ENCODE measurements at regions not wholly inside any gene's neighbourhood (a gene's known extent, or its start where the extent isn't known, plus 50 kb on each side); places are given as distances from the start of the nearest gene placed in this dataset.
"Not testable (repeated sequence)": the region's sequence is repeated elsewhere in the genome, so short reads cannot be mapped to it uniquely, and the experiment has no call there.

DNA sequence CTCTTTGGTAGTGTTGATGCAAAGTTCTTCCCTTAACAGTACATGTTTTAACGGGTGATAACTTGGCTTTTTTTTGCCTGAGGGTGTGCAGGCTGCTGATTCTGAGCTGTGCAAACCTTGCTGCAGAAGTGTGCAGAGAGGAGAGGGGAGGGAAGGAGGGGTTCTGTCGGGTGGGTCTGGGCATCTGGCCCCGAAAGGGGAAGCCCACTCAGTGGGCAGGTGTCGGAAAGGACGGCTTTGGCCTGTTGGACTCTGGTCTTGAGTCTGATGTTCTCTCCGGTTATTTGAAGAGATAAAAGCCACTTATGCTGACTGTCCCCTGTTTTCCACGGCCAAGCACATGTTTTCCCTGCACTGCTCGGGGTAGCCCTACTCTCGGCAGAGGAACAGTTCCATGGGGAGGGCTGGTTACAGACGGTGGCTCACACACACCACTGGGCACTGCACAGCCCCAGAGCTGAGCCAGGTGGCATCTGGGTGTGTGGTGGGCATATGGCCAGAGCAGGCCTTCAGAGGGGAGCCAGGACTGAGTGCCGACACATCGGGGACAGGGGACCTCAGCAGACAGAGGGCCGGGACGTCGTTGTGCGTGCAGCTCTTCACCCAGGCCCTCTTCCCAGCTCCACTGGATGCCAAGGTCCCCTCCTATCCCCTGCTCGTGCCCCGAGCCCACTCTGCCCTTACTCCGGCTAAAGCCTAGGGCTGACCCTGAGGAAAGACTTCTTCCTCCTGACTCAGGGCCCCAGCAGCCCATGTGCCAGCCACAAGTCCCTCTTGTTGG, 93.2 kb downstream of the TEX29 start:
- no peak for DNase-seq

- no peak for DNase-seq
Observed at GRCh38 chr13:111414341-111414740, 93.9 kb downstream of the TEX29 start.

DNA sequence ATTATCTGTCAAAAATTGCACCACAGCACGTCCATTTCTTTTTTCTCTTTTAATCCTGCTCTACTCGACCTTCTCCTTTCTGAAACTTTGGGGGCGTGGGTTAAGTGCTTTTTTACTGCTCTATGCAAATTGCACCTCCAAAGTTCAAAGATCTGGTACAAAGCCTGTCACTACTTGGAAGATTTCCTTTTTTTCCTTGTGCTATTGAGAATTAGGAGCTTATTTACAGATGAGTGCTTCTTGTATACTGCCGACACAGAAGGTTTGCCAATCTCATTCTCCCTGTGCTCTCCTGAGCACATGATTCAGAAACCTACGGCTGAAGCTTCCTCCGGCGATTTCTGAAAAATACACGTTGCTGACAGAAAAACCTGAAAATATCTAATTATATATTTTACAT, 94.8 kb downstream of the TEX29 start:
- DNase-seq: no peak

GRCh38 chr13:111415765-111416164, 95.3 kb downstream of the TEX29 start:
- DNase-seq: no peak

- no peak for DNase-seq
Observed at GRCh38 chr13:111418101-111418500, 97.7 kb downstream of the TEX29 start.

GRCh38 chr13:111420113-111420876, 99.9 kb downstream of the TEX29 start:
- DNase-seq: no peak

DNA sequence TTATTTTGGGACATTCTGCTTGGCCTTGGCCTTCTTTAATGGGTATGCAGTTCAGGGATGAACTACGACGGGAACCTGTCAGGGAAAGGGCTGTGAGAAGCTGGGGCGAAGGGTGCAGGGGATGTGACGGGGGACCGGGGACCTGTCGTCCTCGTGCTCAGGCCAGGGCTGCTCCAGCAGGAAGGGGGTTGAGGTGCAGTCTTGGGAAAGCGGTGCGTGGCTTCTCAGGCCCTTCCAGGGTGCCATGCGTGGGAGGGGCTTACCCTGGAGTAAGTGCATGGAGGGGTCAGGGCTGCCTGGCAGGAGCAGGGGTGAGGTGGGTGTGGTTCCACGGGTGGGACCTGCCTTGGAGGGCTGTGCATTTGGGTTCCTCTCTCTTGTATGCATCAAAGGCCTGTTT, 100.8 kb downstream of the TEX29 start:
- no peak for DNase-seq

GRCh38 chr13:111422348-111422747, 101.9 kb downstream of the TEX29 start:
- no peak for DNase-seq

- DNase-seq: no peak
Observed at GRCh38 chr13:111423168-111423785, 102.8 kb downstream of the TEX29 start.

GRCh38 chr13:111424134-111424533, 103.7 kb downstream of the TEX29 start:
- DNase-seq: no peak

- no peak for DNase-seq
Observed at GRCh38 chr13:111425326-111425725, 104.9 kb downstream of the TEX29 start.

GRCh38 chr13:111429064-111429558, 108.7 kb downstream of the TEX29 start:
- DNase-seq: peak in 1 of 2 experiments; percentile 2

GRCh38 chr13:111431206-111431605, 110.8 kb downstream of the TEX29 start:
- no peak for DNase-seq

DNA sequence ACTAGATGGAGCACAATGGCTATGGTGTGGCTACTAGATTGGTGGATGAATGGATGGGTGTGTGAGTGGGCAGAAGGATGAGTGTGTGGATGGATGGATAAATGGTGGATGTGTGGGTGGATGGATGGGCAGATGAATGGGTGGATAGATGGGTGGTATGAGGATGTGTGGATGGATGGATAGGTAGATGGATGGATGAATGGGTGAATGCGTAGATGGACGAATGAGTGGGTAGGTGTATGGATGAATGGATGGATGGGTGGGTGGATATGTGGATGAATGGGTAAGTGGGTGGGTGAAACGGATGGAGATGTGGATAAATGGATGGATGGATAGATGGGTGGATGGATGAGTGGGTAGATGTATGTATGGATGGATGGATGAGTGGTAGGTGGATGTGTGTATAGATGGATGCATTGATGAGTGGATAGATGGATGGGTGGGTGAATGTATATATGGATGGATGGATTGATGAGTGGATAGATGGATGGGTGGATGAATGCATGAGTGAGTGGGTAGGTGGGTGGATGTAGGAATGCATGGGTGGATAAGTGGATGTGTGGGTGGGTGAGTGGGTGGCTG, 114.2 kb downstream of the TEX29 start:
- no peak for DNase-seq

DNA sequence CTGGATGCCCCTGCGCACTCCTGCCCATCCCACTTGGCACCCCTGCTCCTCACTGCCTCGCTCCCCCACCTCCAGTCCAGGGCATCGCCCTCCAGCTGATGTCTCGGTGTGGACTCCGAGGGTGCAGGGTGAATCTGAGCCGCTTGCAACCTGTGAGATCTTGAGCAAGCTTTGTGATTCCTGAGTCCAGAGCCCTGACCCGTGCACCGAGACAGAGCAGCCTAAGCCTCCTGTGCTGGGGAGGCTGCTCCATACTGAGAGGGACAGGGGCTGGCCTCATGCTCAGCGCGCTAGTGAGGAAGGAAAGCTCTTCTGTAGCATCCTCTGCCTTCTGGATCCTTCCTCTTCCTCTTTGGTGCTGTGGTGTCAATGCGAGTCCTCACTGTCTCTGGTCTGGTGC, 116.0 kb downstream of the TEX29 start:
- no peak for DNase-seq

GRCh38 chr13:111437417-111437816, 117.0 kb downstream of the TEX29 start:
- no peak for DNase-seq

- DNase-seq: no peak
Observed at GRCh38 chr13:111437856-111438547, 117.6 kb downstream of the TEX29 start.

DNA sequence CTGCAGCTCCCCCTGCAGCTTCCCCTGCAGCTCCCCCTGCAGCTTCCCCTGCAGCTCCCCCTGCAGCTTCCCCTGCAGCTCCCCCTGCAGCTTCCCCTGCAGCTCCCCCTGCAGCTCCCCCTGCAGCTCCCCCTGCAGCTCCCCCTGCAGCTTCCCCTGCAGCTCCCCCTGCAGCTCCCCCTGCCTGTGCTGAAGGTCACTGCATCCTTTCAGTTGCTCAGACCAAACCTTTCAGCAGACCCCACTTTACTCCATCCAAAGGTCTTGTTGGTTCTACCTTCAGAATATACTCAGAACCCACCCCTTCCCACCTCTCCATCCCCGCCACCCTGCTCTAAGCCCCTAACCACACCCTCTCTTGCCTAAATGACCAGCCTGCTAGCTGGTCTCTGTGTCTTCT, 120.0 kb downstream of the TEX29 start:
- DNase-seq: not testable (repeated sequence)

DNA sequence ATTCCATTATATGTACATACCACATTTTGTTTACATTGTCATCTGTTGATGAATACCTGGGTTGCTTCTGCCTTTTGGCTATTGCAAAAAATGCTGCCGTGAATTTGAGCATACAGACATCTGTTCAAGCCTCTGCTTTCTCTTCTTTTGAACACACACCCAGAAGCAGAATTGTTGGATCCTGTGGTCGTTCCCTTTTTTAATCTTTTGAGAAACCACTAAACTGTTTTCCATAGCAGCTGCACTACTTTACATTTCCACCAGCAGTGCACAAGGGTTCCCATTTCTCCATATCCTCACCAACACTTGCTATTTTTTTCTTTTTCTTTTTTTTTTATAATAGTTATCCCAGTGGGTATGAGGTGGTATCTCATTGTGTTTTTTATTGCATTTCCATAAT, 123.5 kb downstream of the TEX29 start:
- DNase-seq: no peak

DNA sequence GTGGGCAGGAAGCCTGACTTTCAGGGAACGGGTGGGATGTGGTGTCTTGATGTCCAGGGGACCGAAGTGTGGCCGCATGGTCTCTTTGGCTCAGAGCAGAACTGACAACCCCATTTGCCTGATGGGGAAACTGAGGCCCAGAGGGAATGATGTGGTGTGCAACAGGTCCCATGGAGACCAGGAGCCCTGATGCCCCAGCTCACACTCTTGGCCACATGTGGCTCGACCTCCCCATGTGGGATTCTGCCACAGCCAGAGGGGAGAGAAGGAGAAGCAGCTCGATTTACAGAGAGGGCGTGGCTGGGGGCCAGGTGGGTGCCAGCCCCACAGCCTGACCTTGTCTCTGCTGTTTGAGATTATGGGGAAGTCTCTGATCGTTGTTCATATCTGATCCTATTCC, 128.1 kb downstream of the TEX29 start:
- DNase-seq: no peak

DNA sequence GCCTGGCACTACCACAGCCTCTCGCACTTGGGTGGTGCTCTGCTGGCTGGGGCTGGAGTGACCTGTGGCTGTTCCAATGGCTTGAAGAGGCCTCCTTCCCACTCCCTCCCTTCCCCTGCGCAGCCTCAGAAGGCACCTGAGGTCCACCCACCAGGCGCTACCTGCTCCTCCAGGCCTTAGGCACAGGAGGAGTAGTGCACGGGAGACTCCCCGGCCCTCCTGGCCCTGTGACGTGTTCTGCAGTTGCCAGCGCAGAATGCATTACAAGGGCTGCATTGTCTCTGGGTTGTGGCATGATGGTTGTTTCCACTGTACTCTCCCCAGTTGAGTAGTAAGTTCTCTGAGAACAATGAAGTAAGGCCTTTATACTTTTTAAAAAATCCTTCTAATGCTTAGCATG, 128.6 kb downstream of the TEX29 start:
- DNase-seq: no peak

GRCh38 chr13:111451402-111451801, 131.0 kb downstream of the TEX29 start:
- DNase-seq: no peak

Measured in AML-193 (cell line).